Endothelial cell of umbilical vein (primary cell): ENCODE measurements at regions not wholly inside any gene's neighbourhood (a gene's known extent, or its start where the extent isn't known, plus 50 kb on each side); places are given as distances from the start of the nearest gene placed in this dataset.

Source experiments
- BruUV-seq: library from RNA; stranded (reverse); fragments of 400-500 nt; replicated peaks from 2 replicates; lab custom pipeline; 2021; lab: Mats Ljungman, UMichigan
- CTCF ChIA-PET: fragments of 300-600, 350-600 bp; sonication (Branson Sonifier 250); formaldehyde crosslinking; loops from one replicate; lab custom pipeline; 2021; ENCODE audit warnings: antibody characterized with exemption, inconsistent platforms; lab: Charles Lee
- POLR2A ChIA-PET: fragments of 300-600, 350-600 bp; sonication (Branson Sonifier 250); formaldehyde crosslinking; loops from one replicate; lab custom pipeline; 2021; ENCODE audit warnings: antibody characterized with exemption, inconsistent platforms; lab: Charles Lee
- DNase-seq: peaks from one replicate; pipeline ENCODE4 v3.0.0-alpha.2; 2011; ENCODE audit warnings: low read depth, low spot score
- FAIRE-seq: peaks from 2 replicates; lab custom pipeline; 2011; peaks lifted over from hg19 to GRCh38; lab: Jason Lieb, UNC
- H2AFZ ChIP-seq: 2 replicates; pipeline ENCODE4 v1.6.0; 2012; ENCODE audit warnings: low read depth, low read length, control low read depth, inconsistent platforms
- H3K27ac ChIP-seq: 2 replicates; pipeline ENCODE4 v1.5.1; 2011; ENCODE audit warnings: low read depth, mild to moderate bottlenecking, control low read depth, low read length, moderate library complexity; ENCODE audit not compliant: insufficient read depth
- H3K27me3 ChIP-seq, 2 experiments: 2 replicates each; pipeline versions ENCODE4 v1.6.0 to v1.6.1; 2011; ENCODE audit warnings: low read length in 2 of 2, mixed read lengths in 1 of 2; ENCODE audit not compliant: control insufficient read depth in 2 of 2, insufficient read depth in 2 of 2
- H3K36me3 ChIP-seq, 2 experiments: 2 replicates in 1 of 2; 3 replicates in 1 of 2; pipeline ENCODE4 v1.5.1; 2011; ENCODE audit warnings: low read length in 2 of 2, mild to moderate bottlenecking in 1 of 2, moderate library complexity in 1 of 2; ENCODE audit not compliant: control insufficient read depth in 2 of 2, insufficient read depth in 2 of 2; ENCODE audit errors: extremely low read depth in 1 of 2
- H3K4me1 ChIP-seq: 3 replicates; pipeline ENCODE4 v1.5.1; 2011; ENCODE audit warnings: mild to moderate bottlenecking, low read length; ENCODE audit not compliant: control insufficient read depth, insufficient read depth; ENCODE audit errors: extremely low read depth
- H3K4me2 ChIP-seq: 2 replicates; pipeline ENCODE4 v1.6.1; 2011; ENCODE audit warnings: low read length, control low read depth, mixed read lengths; ENCODE audit not compliant: insufficient read depth
- H3K4me3 ChIP-seq, 3 experiments: fragments of 200-600 bp in 1 of 3; sonication (generic), shearing (Covaris generic) in 1 of 3; replicated peaks in 1 of 3; 2 replicates each; pipeline ENCODE4 v1.5.1; 2011 to 2016; ENCODE audit warnings: control low read depth in 3 of 3, low read length in 3 of 3, mild to moderate bottlenecking in 2 of 3, inconsistent platforms in 1 of 3, low read depth in 1 of 3, moderate library complexity in 1 of 3; ENCODE audit not compliant: insufficient read depth in 1 of 3
- H3K79me2 ChIP-seq: 2 replicates; pipeline ENCODE4 v1.6.0; 2012; ENCODE audit warnings: low read length, inconsistent platforms; ENCODE audit not compliant: control insufficient read depth, insufficient read depth
- H3K9ac ChIP-seq: replicated peaks from 2 replicates; pipeline ENCODE3; 2011; ENCODE audit warnings: low read length, control low read depth; ENCODE audit not compliant: insufficient read depth; ENCODE audit errors: extremely low read depth
- H3K9me1 ChIP-seq: replicated peaks from 3 replicates; pipeline ENCODE4 v1.6.0; 2011; ENCODE audit warnings: mild to moderate bottlenecking, low read length; ENCODE audit not compliant: control insufficient read depth, insufficient read depth; ENCODE audit errors: extremely low read depth
- H3K9me3 ChIP-seq: replicated peaks from 2 replicates; pipeline ENCODE4 v1.5.1; 2012; ENCODE audit warnings: low read length, inconsistent platforms; ENCODE audit not compliant: control insufficient read depth, insufficient read depth
- H4K20me1 ChIP-seq: replicated peaks from 2 replicates; pipeline ENCODE3; 2011; ENCODE audit warnings: mild to moderate bottlenecking, low read length; ENCODE audit not compliant: control insufficient read depth, insufficient read depth; ENCODE audit errors: extremely low read depth
- EZH2 ChIP-seq: IDR thresholded peaks from 2 replicates; pipeline ENCODE4 v1.6.1; 2012; ENCODE audit warnings: borderline replicate concordance, low read depth, mild to moderate bottlenecking, moderate library complexity, low read length, inconsistent platforms; ENCODE audit not compliant: severe bottlenecking
- FOS ChIP-seq: IDR thresholded peaks from 2 replicates; pipeline ENCODE4 v1.6.1; 2011; ENCODE audit warnings: mild to moderate bottlenecking, low read length, moderate library complexity, borderline replicate concordance; ENCODE audit not compliant: insufficient read depth
- GATA2 ChIP-seq: IDR thresholded peaks from 2 replicates; pipeline ENCODE4 v1.7.0; 2011; ENCODE audit warnings: low read depth, mild to moderate bottlenecking, moderate library complexity, mixed read lengths, low read length; ENCODE audit not compliant: insufficient read length, insufficient read depth
- JUN ChIP-seq: IDR thresholded peaks from 2 replicates; pipeline ENCODE4 v1.6.1; 2011; ENCODE audit warnings: borderline replicate concordance, low read depth; ENCODE audit not compliant: insufficient read length, insufficient read depth
- MYC ChIP-seq: IDR thresholded peaks from one replicate; pipeline ENCODE4 v1.6.1; 2011; ENCODE audit warnings: mild to moderate bottlenecking, low read depth, low read length
- POLR2A ChIP-seq: IDR thresholded peaks from 2 replicates; pipeline ENCODE4 v1.6.1; 2012; ENCODE audit warnings: low read depth, mild to moderate bottlenecking, control low read depth, low read length
- POLR2AphosphoS5 ChIP-seq: IDR thresholded peaks from 2 replicates; pipeline ENCODE4 v1.6.1; 2012; ENCODE audit warnings: low read depth, mild to moderate bottlenecking, control low read depth, low read length, moderate library complexity; ENCODE audit not compliant: insufficient read depth
- dilution Hi-C: fragments of 300-500 bp; cut with MboI; formaldehyde crosslinking; loops from one replicate; pipeline ENCODE4 v1.15.0; 2019; ENCODE audit warnings: low sequenced_read_pairs; ENCODE audit not compliant: extremely low pct_ligation_motif_present
- intact Hi-C: fragments of 100-400 bp; cut with micrococcal nuclease; formaldehyde crosslinking; loops from one replicate; pipeline ENCODE4 v1.10.0; 2022
- TF ChIP-seq, protein P1 (sequence below): IDR thresholded peaks from 2 replicates; pipeline ENCODE4 v1.6.1; 2011; ENCODE audit not compliant: insufficient read depth, insufficient read length
- TF ChIP-seq, protein P2 (sequence below), 2 donors: IDR thresholded peaks; 1 replicate in 1 of 2; 2 replicates in 1 of 2; pipeline ENCODE4 v1.5.1; 2011; ENCODE audit warnings: low read length in 2 of 2, mild to moderate bottlenecking in 2 of 2, moderate library complexity in 2 of 2, control low read depth in 1 of 2, inconsistent platforms in 1 of 2, low read depth in 1 of 2; ENCODE audit not compliant: insufficient read depth in 1 of 2; ENCODE audit errors: extremely low read depth in 1 of 2

DNA sequence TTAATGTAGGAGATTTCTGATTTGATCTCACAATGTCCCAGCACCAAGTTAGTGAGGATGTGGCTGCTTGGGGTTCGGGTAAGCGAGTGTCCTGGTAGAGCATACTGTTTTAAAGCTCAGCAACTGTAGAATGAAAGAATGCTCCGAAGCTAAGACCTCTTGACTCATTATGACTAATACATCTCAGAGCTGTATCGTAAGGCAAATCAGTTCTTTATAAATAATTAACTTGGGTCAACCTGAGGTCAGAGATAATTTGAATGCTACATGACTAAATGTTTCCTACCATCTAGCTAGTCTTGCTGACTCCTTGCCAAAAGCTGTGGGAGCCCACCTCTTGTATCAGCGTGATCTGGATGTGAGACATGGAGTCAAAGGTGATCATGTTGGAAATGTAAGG lies 128.8 kb upstream of the PDE7B start:
- Histone ChIP-seq H3K4me3 (peak overlapping the region in 1 of 3 experiments; percentile 20), H4K20me1 (no peaks in the 10 kb centered on the region), H3K4me1 (peaks cover 15% of the 10 kb centered on the region), H3K9me3 (no peaks in the 10 kb centered on the region), H3K27ac (peak overlapping the region; percentile 62), H3K27me3 (no peaks in the 10 kb centered on the region), H3K36me3 (no peaks in the 10 kb centered on the region), H2AFZ (no peak overlapping the region), H3K79me2 (no peaks in the 10 kb centered on the region), H3K9me1 (no peaks in the 10 kb centered on the region), H3K4me2 (peak overlapping the region; percentile 53), H3K9ac (peak overlapping the region; percentile 42)
- ChIA-PET POLR2A (no interaction called here), CTCF (interaction anchor here (0.5 to 1.1 kb wide), 5 partner anchors 12 to 594 kb away, joined by 3 to 6 read pairs (median 3); no protein-coding TSS in a partner anchor)
- intact Hi-C loops: loop anchor here (2.0 kb wide), 1 partner anchor 186 kb away; no protein-coding TSS in a partner anchor
- FAIRE-seq (peak; percentile 89), DNase-seq (peak; percentile 88)
- dilution Hi-C loops: no loop called here
- TF ChIP-seq, protein P1, sequence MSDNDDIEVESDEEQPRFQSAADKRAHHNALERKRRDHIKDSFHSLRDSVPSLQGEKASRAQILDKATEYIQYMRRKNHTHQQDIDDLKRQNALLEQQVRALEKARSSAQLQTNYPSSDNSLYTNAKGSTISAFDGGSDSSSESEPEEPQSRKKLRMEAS: no peak
- TF ChIP-seq FOS: peak; percentile 89
- TF ChIP-seq POLR2AphosphoS5: peak; percentile 47
- no peak for TF ChIP-seq EZH2
- TF ChIP-seq, protein P2, sequence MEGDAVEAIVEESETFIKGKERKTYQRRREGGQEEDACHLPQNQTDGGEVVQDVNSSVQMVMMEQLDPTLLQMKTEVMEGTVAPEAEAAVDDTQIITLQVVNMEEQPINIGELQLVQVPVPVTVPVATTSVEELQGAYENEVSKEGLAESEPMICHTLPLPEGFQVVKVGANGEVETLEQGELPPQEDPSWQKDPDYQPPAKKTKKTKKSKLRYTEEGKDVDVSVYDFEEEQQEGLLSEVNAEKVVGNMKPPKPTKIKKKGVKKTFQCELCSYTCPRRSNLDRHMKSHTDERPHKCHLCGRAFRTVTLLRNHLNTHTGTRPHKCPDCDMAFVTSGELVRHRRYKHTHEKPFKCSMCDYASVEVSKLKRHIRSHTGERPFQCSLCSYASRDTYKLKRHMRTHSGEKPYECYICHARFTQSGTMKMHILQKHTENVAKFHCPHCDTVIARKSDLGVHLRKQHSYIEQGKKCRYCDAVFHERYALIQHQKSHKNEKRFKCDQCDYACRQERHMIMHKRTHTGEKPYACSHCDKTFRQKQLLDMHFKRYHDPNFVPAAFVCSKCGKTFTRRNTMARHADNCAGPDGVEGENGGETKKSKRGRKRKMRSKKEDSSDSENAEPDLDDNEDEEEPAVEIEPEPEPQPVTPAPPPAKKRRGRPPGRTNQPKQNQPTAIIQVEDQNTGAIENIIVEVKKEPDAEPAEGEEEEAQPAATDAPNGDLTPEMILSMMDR (IDR thresholded peaks at IDR 0.05; ENCODE audit: extremely low read depth in 1 of 2, insufficient read depth in 1 of 2, low read depth in 1 of 2, low read length in 2 of 2): no peak
- TF ChIP-seq MYC: no peak
- TF ChIP-seq JUN: peak; percentile 80
- TF ChIP-seq POLR2A: no peak
- TF ChIP-seq GATA2: peak; percentile 96
- BruUV-seq: no TSS peak
